Keratinocyte (primary cell): ENCODE measurements at regions not wholly inside any gene's neighbourhood (a gene's known extent, or its start where the extent isn't known, plus 50 kb on each side); places are given as distances from the start of the nearest gene placed in this dataset.

Experiments used
- DNase-seq: peaks from one replicate; pipeline ENCODE4 v3.0.0-alpha.2; 2011; ENCODE audit warnings: low read depth, missing footprints, low spot score
- FAIRE-seq: peaks from 2 replicates; lab custom pipeline; 2011; peaks lifted over from hg19 to GRCh38; lab: Jason Lieb, UNC
- H2AFZ ChIP-seq: 2 replicates; pipeline ENCODE4 v1.6.0; 2012; ENCODE audit warnings: low read length, control low read depth, inconsistent platforms; ENCODE audit not compliant: control insufficient read depth
- H3K27ac ChIP-seq: 2 replicates; pipeline ENCODE4 v1.5.1; 2011; ENCODE audit warnings: low read length; ENCODE audit not compliant: control insufficient read depth, insufficient read depth
- H3K27me3 ChIP-seq: 3 replicates; pipeline ENCODE4 v1.6.0; 2011; ENCODE audit warnings: low read length; ENCODE audit not compliant: control insufficient read depth, insufficient read depth; ENCODE audit errors: extremely low read depth
- H3K36me3 ChIP-seq, 2 experiments: 2 replicates in 1 of 2; 3 replicates in 1 of 2; pipeline ENCODE4 v1.5.1; 2011; ENCODE audit warnings: low read length in 2 of 2, mild to moderate bottlenecking in 1 of 2; ENCODE audit not compliant: control insufficient read depth in 2 of 2, insufficient read depth in 2 of 2; ENCODE audit errors: extremely low read depth in 1 of 2
- H3K4me1 ChIP-seq: 3 replicates; pipeline ENCODE4 v1.5.1; 2011; ENCODE audit warnings: low read length; ENCODE audit not compliant: control insufficient read depth, insufficient read depth; ENCODE audit errors: extremely low read depth
- H3K4me2 ChIP-seq: 3 replicates; pipeline ENCODE4 v1.6.0; 2011; ENCODE audit warnings: low read depth, low read length; ENCODE audit not compliant: control insufficient read depth, insufficient read depth; ENCODE audit errors: extremely low read depth
- H3K4me3 ChIP-seq, 3 experiments: fragments of 200-600 bp in 1 of 3; sonication (generic) in 1 of 3; 2 replicates in 2 of 3; 3 replicates in 1 of 3; pipeline ENCODE4 v1.5.1; 2011 to 2016; ENCODE audit warnings: low read length in 3 of 3, mild to moderate bottlenecking in 3 of 3, control low read depth in 2 of 3, inconsistent platforms in 1 of 3, low read depth in 1 of 3, mixed read lengths in 1 of 3, mixed run types in 1 of 3, moderate library complexity in 1 of 3; ENCODE audit not compliant: control insufficient read depth in 2 of 3, insufficient read depth in 2 of 3; ENCODE audit errors: extremely low read depth in 1 of 3
- H3K79me2 ChIP-seq: 2 replicates; pipeline ENCODE4 v1.6.0; 2012; ENCODE audit warnings: low read length; ENCODE audit not compliant: control insufficient read depth, insufficient read depth
- H3K9ac ChIP-seq: 3 replicates; pipeline ENCODE4 v1.6.0; 2011; ENCODE audit warnings: low read length; ENCODE audit not compliant: control insufficient read depth, insufficient read depth; ENCODE audit errors: extremely low read depth
- H3K9me1 ChIP-seq: 3 replicates; pipeline ENCODE4 v1.6.0; 2011; ENCODE audit warnings: low read length; ENCODE audit not compliant: control insufficient read depth, insufficient read depth; ENCODE audit errors: extremely low read depth
- H3K9me3 ChIP-seq: 2 replicates; pipeline ENCODE4 v1.5.1; 2012; ENCODE audit warnings: low read depth, low read length; ENCODE audit not compliant: control insufficient read depth
- H4K20me1 ChIP-seq: 3 replicates; pipeline ENCODE4 v1.6.0; 2011; ENCODE audit warnings: low read length; ENCODE audit not compliant: control insufficient read depth, insufficient read depth; ENCODE audit errors: extremely low read depth
- CTCF ChIP-seq, 3 experiments: IDR thresholded peaks in 1 of 3; conservative IDR thresholded peaks in 1 of 3; optimal IDR thresholded peaks in 1 of 3; 2 replicates in 2 of 3; 3 replicates in 1 of 3; pipeline versions ENCODE3 to v1.5.1; 2011; ENCODE audit warnings: low read length in 3 of 3, mild to moderate bottlenecking in 3 of 3, moderate library complexity in 2 of 3, control low read depth in 1 of 3, inconsistent platforms in 1 of 3; ENCODE audit not compliant: insufficient read depth in 2 of 3; ENCODE audit errors: extremely low read depth in 1 of 3
- EZH2 ChIP-seq: IDR thresholded peaks from one replicate; pipeline ENCODE4 v1.6.1; 2012; ENCODE audit warnings: inconsistent platforms, mild to moderate bottlenecking, low read length, moderate library complexity
- dilution Hi-C: fragments of 300-500 bp; cut with MboI; formaldehyde crosslinking; loops from one replicate; pipeline ENCODE4 v1.7.0; 2020; ENCODE audit warnings: low sequenced_read_pairs; ENCODE audit not compliant: extremely low pct_ligation_motif_present

- no peaks in the 10 kb centered on the region for H3K27me3 ChIP-seq
- H3K4me3 ChIP-seq: no peak overlapping the region
- H2AFZ ChIP-seq: no peak overlapping the region
- no peak for TF ChIP-seq CTCF (optimal IDR thresholded peaks at IDR 0.05 in 1 of 3, IDR thresholded peaks at IDR 0.05 in 1 of 3, conservative IDR thresholded peaks at IDR 0.05 in 1 of 3; ENCODE audit: extremely low read depth in 1 of 3, insufficient read depth in 2 of 3, low read length in 3 of 3)
- no peak for TF ChIP-seq EZH2
- no peaks in the 10 kb centered on the region for H3K9me1 ChIP-seq
- no peak overlapping the region for H3K4me2 ChIP-seq
- H3K4me1 ChIP-seq: no peaks in the 10 kb centered on the region
- no peaks in the 10 kb centered on the region for H3K36me3 ChIP-seq
- dilution Hi-C loops: no loop called here
- no peaks in the 10 kb centered on the region for H3K9me3 ChIP-seq
- no peak for DNase-seq
- no peak for FAIRE-seq
- H4K20me1 ChIP-seq: no peaks in the 10 kb centered on the region
- no peak overlapping the region for H3K9ac ChIP-seq
- no peaks in the 10 kb centered on the region for H3K79me2 ChIP-seq
- no peak overlapping the region for H3K27ac ChIP-seq
Observed at GRCh38 chr4:161101881-161102280, 1061.9 kb downstream of the FSTL5 start.

- Histone ChIP-seq H3K36me3 (no peaks in the 10 kb centered on the region), H3K27me3 (no peaks in the 10 kb centered on the region), H2AFZ (no peak overlapping the region), H3K9ac (no peak overlapping the region), H3K27ac (no peak overlapping the region), H3K9me1 (no peaks in the 10 kb centered on the region), H3K9me3 (no peaks in the 10 kb centered on the region), H4K20me1 (no peaks in the 10 kb centered on the region), H3K4me1 (no peaks in the 10 kb centered on the region), H3K4me2 (no peak overlapping the region), H3K4me3 (no peak overlapping the region), H3K79me2 (no peaks in the 10 kb centered on the region)
- TF ChIP-seq CTCF (optimal IDR thresholded peaks at IDR 0.05 in 1 of 3, IDR thresholded peaks at IDR 0.05 in 1 of 3, conservative IDR thresholded peaks at IDR 0.05 in 1 of 3; ENCODE audit: extremely low read depth in 1 of 3, insufficient read depth in 2 of 3, low read length in 3 of 3): no peak
- TF ChIP-seq EZH2: no peak
- dilution Hi-C loops: no loop called here
- DNase-seq (no peak), FAIRE-seq (no peak)
Observed at GRCh38 chr4:161097821-161098220, 1066.0 kb downstream of the FSTL5 start.
